ENCODE measurements at regions not wholly inside any gene's neighbourhood (a gene's known extent, or its start where the extent isn't known, plus 50 kb on each side); places are given as distances from the start of the nearest gene placed in this dataset.

GRCh38 chr3:35187908-35188307, 451.4 kb upstream of the ARPP21 start (continued):
- TF ChIP-seq EZH2 (IDR thresholded peaks at IDR 0.05; ENCODE audit: low read depth, unreplicated experiment) (no peak), JUNB (IDR thresholded peaks at IDR 0.05; ENCODE audit: unreplicated experiment) (no peak), NANOG (IDR thresholded peaks at IDR 0.05; ENCODE audit: borderline replicate concordance) (no peak), REST (IDR thresholded peaks at IDR 0.05; ENCODE audit: unreplicated experiment) (no peak)

GRCh38 chr3:35194666-35195065, 444.7 kb upstream of the ARPP21 start:
- H3K27me3 ChIP-seq (ENCODE audit: insufficient read depth): no peaks in the 10 kb centered on the region
- no peak for ATAC-seq
- no peaks in the 10 kb centered on the region for H3K27me3 Mint-ChIP-seq (ENCODE audit: insufficient read depth, low read depth, poor library complexity)
- H3K27ac ChIP-seq (ENCODE audit: low read depth): no peak overlapping the region
- no peak overlapping the region for H3K4me3 ChIP-seq
- H3K4me1 Mint-ChIP-seq: no peaks in the 10 kb centered on the region
- DNase-seq (ENCODE audit: low spot score): no peak
- H3K79me2 ChIP-seq (replicated peaks; ENCODE audit: insufficient read depth): no peaks in the 10 kb centered on the region
- no peaks in the 10 kb centered on the region for H3K36me3 Mint-ChIP-seq (ENCODE audit: low read depth)
- no peaks in the 10 kb centered on the region for H4K20me1 ChIP-seq (replicated peaks; ENCODE audit: insufficient read depth)
- no peak overlapping the region for H3K27ac Mint-ChIP-seq
- no peaks in the 10 kb centered on the region; the same call in 1 of the 2 replicates for H3K9me2 ChIP-seq (ENCODE audit: insufficient read depth)
- H3K4me1 ChIP-seq (ENCODE audit: insufficient read depth): no peaks in the 10 kb centered on the region
- H2AFZ ChIP-seq: no peak overlapping the region
- TF ChIP-seq EZH2phosphoT487 (IDR thresholded peaks at IDR 0.05; ENCODE audit: unreplicated experiment) (no peak), EZH2 (IDR thresholded peaks at IDR 0.05; ENCODE audit: low read depth, unreplicated experiment) (no peak), ZNF462 (CRISPR knock-in tag; IDR thresholded peaks at IDR 0.05) (no peak), REST (IDR thresholded peaks at IDR 0.05; ENCODE audit: unreplicated experiment) (no peak), ZNF331 (CRISPR knock-in tag; IDR thresholded peaks at IDR 0.05; ENCODE audit: low read depth) (no peak)
- no peaks in the 10 kb centered on the region for H3K9me3 Mint-ChIP-seq
- H3K4me2 ChIP-seq: no peak overlapping the region
- no peak overlapping the region for H3K4me3 Mint-ChIP-seq
- no peaks in the 10 kb centered on the region for H3K36me3 ChIP-seq (ENCODE audit: insufficient read depth)
- H3F3A ChIP-seq (replicated peaks; ENCODE audit: low read depth): no peaks in the 10 kb centered on the region

Data from GM23338 (cell line).